Smooth muscle cell (in vitro differentiated cells): ENCODE measurements at regions not wholly inside any gene's neighbourhood (a gene's known extent, or its start where the extent isn't known, plus 50 kb on each side); places are given as distances from the start of the nearest gene placed in this dataset.

Source experiments
- DNase-seq: peaks from one replicate; lab custom pipeline; 2025; ENCODE audit not compliant: unreplicated experiment; lab: John Stamatoyannopoulos, UW
- H2AFZ ChIP-seq: fragments of 200-600 bp; sonication (generic); 2 replicates; pipeline ENCODE4 v1.6.0; 2016; ENCODE audit warnings: antibody characterized with exemption, low read depth, mild to moderate bottlenecking
- H3F3A ChIP-seq: fragments of 200-600 bp; sonication (generic); 2 replicates; pipeline ENCODE4 v1.6.0; 2017; ENCODE audit warnings: antibody characterized with exemption, low read depth
- H3K27ac ChIP-seq: fragments of 200-600 bp; sonication (generic); 2 replicates; pipeline ENCODE4 v1.5.1; 2016; ENCODE audit warnings: low read depth, mild to moderate bottlenecking
- H3K27me3 ChIP-seq: fragments of 200-600 bp; sonication (generic); 2 replicates; pipeline ENCODE4 v1.6.1; 2016; ENCODE audit warnings: low read depth, mild to moderate bottlenecking
- H3K36me3 ChIP-seq: fragments of 200-600 bp; sonication (generic); 2 replicates; pipeline ENCODE4 v1.5.1; 2016; ENCODE audit warnings: low read depth
- H3K4me1 ChIP-seq: fragments of 200-600 bp; sonication (generic); 2 replicates; pipeline ENCODE4 v1.5.1; 2016; ENCODE audit warnings: low read depth
- H3K4me2 ChIP-seq: fragments of 200-600 bp; sonication (generic); 2 replicates; pipeline ENCODE4 v1.6.0; 2016; ENCODE audit warnings: mild to moderate bottlenecking
- H3K4me3 ChIP-seq: fragments of 200-600 bp; sonication (generic); 2 replicates; pipeline ENCODE4 v1.5.1; 2016; ENCODE audit warnings: mild to moderate bottlenecking
- H3K79me2 ChIP-seq: fragments of 200-600 bp; sonication (generic); 2 replicates; pipeline ENCODE4 v1.6.0; 2016; ENCODE audit warnings: low read depth, mild to moderate bottlenecking
- H3K9ac ChIP-seq: fragments of 200-600 bp; sonication (generic); 2 replicates; pipeline ENCODE4 v1.6.0; 2016; ENCODE audit warnings: low read depth
- H3K9me3 ChIP-seq: fragments of 200-600 bp; sonication (generic); replicated peaks from 2 replicates; pipeline ENCODE4 v1.5.1; 2016; ENCODE audit warnings: low read depth
- H4K20me1 ChIP-seq: fragments of 200-600 bp; sonication (generic); 2 replicates; pipeline ENCODE4 v1.6.0; 2016; ENCODE audit warnings: low read depth
- CTCF ChIP-seq: fragments of 200-600 bp; sonication (generic); IDR thresholded peaks from 2 replicates; pipeline ENCODE4 v1.5.1; 2017; ENCODE audit warnings: borderline replicate concordance, mild to moderate bottlenecking, antibody characterized with exemption; ENCODE audit not compliant: insufficient read depth, poor library complexity, severe bottlenecking
- WGBS: methylation state at CpG from one replicate; pipeline ENCODE4 v1.1.7; 2016; ENCODE audit warnings: low lambda C conversion rate; 5-methylcytosine and 5-hydroxymethylcytosine counted together

GRCh38 chr21:28712411-28712810, 280.3 kb downstream of the LTN1 start:
- no peak overlapping the region for H3K9ac ChIP-seq
- H3K36me3 ChIP-seq = no peaks in the 10 kb centered on the region
- H3K4me2 ChIP-seq = no peak overlapping the region
- H3F3A ChIP-seq = no peaks in the 10 kb centered on the region
- no peaks in the 10 kb centered on the region for H3K27me3 ChIP-seq
- H3K9me3 ChIP-seq = no peaks in the 10 kb centered on the region
- no peak overlapping the region for H3K27ac ChIP-seq
- DNase-seq = no peak
- TF ChIP-seq CTCF = no peak
- H3K4me3 ChIP-seq = no peak overlapping the region
- no peaks in the 10 kb centered on the region for H4K20me1 ChIP-seq
- H3K79me2 ChIP-seq = no peaks in the 10 kb centered on the region
- H3K4me1 ChIP-seq = no peaks in the 10 kb centered on the region
- H2AFZ ChIP-seq = no peak overlapping the region

- no peak for TF ChIP-seq CTCF
- Histone ChIP-seq H3K27ac (no peak overlapping the region), H3K9me3 (no peaks in the 10 kb centered on the region), H3K4me2 (peak overlapping the region; percentile 59), H4K20me1 (no peaks in the 10 kb centered on the region), H3K9ac (no peak overlapping the region), H3K27me3 (no peaks in the 10 kb centered on the region), H3F3A (no peaks in the 10 kb centered on the region), H3K4me1 (no peaks in the 10 kb centered on the region), H3K4me3 (no peak overlapping the region), H3K36me3 (no peaks in the 10 kb centered on the region), H2AFZ (no peak overlapping the region), H3K79me2 (no peaks in the 10 kb centered on the region)
- no peak for DNase-seq
- WGBS = 42% methylated on average over 4 of the region's 4 CpGs
These were observed 287.1 kb downstream of the LTN1 start for GRCh38 chr21:28705616-28706015.

- Histone ChIP-seq H3K4me2 (no peak overlapping the region), H3K4me1 (no peaks in the 10 kb centered on the region), H3K9ac (no peak overlapping the region), H3F3A (no peaks in the 10 kb centered on the region), H3K79me2 (no peaks in the 10 kb centered on the region), H3K4me3 (no peak overlapping the region), H3K9me3 (no peaks in the 10 kb centered on the region), H2AFZ (no peak overlapping the region), H3K27me3 (no peaks in the 10 kb centered on the region), H3K27ac (no peak overlapping the region), H4K20me1 (no peaks in the 10 kb centered on the region), H3K36me3 (no peaks in the 10 kb centered on the region)
- DNase-seq = no peak
- TF ChIP-seq CTCF = no peak
- WGBS = 89% methylated on average over 5 of the region's 5 CpGs
These were observed 287.9 kb downstream of the LTN1 start for GRCh38 chr21:28704746-28705145.

- TF ChIP-seq CTCF = no peak
- H3K4me1 ChIP-seq = no peaks in the 10 kb centered on the region
- DNase-seq = no peak
- H3F3A ChIP-seq = no peaks in the 10 kb centered on the region
- H3K27ac ChIP-seq = no peak overlapping the region
- H3K36me3 ChIP-seq = no peaks in the 10 kb centered on the region
- 87% methylated on average over 2 of the region's 2 CpGs for WGBS
- H3K27me3 ChIP-seq = no peaks in the 10 kb centered on the region
- no peak overlapping the region for H3K4me3 ChIP-seq
- H2AFZ ChIP-seq = no peak overlapping the region
- no peaks in the 10 kb centered on the region for H3K79me2 ChIP-seq
- H3K4me2 ChIP-seq = no peak overlapping the region
- H3K9ac ChIP-seq = no peak overlapping the region
- H3K9me3 ChIP-seq = no peaks in the 10 kb centered on the region
- H4K20me1 ChIP-seq = no peaks in the 10 kb centered on the region
These were observed 288.8 kb downstream of the LTN1 start for GRCh38 chr21:28703861-28704260.
